Endothelial cell of umbilical vein (primary cell): ENCODE measurements at regions not wholly inside any gene's neighbourhood (a gene's known extent, or its start where the extent isn't known, plus 50 kb on each side); places are given as distances from the start of the nearest gene placed in this dataset.

Source experiments
- BruUV-seq: library from RNA; stranded (reverse); fragments of 400-500 nt; replicated peaks from 2 replicates; lab custom pipeline; 2021; lab: Mats Ljungman, UMichigan
- CTCF ChIA-PET: fragments of 300-600, 350-600 bp; sonication (Branson Sonifier 250); formaldehyde crosslinking; loops from one replicate; lab custom pipeline; 2021; ENCODE audit warnings: antibody characterized with exemption, inconsistent platforms; lab: Charles Lee
- POLR2A ChIA-PET: fragments of 300-600, 350-600 bp; sonication (Branson Sonifier 250); formaldehyde crosslinking; loops from one replicate; lab custom pipeline; 2021; ENCODE audit warnings: antibody characterized with exemption, inconsistent platforms; lab: Charles Lee
- DNase-seq: peaks from one replicate; pipeline ENCODE4 v3.0.0-alpha.2; 2011; ENCODE audit warnings: low read depth, low spot score
- FAIRE-seq: peaks from 2 replicates; lab custom pipeline; 2011; peaks lifted over from hg19 to GRCh38; lab: Jason Lieb, UNC
- H2AFZ ChIP-seq: 2 replicates; pipeline ENCODE4 v1.6.0; 2012; ENCODE audit warnings: low read depth, low read length, control low read depth, inconsistent platforms
- H3K27ac ChIP-seq: 2 replicates; pipeline ENCODE4 v1.5.1; 2011; ENCODE audit warnings: low read depth, mild to moderate bottlenecking, control low read depth, low read length, moderate library complexity; ENCODE audit not compliant: insufficient read depth
- H3K27me3 ChIP-seq, 2 experiments: 2 replicates each; pipeline versions ENCODE4 v1.6.0 to v1.6.1; 2011; ENCODE audit warnings: low read length in 2 of 2, mixed read lengths in 1 of 2; ENCODE audit not compliant: control insufficient read depth in 2 of 2, insufficient read depth in 2 of 2
- H3K36me3 ChIP-seq, 2 experiments: 2 replicates in 1 of 2; 3 replicates in 1 of 2; pipeline ENCODE4 v1.5.1; 2011; ENCODE audit warnings: low read length in 2 of 2, mild to moderate bottlenecking in 1 of 2, moderate library complexity in 1 of 2; ENCODE audit not compliant: control insufficient read depth in 2 of 2, insufficient read depth in 2 of 2; ENCODE audit errors: extremely low read depth in 1 of 2
- H3K4me1 ChIP-seq: 3 replicates; pipeline ENCODE4 v1.5.1; 2011; ENCODE audit warnings: mild to moderate bottlenecking, low read length; ENCODE audit not compliant: control insufficient read depth, insufficient read depth; ENCODE audit errors: extremely low read depth
- H3K4me2 ChIP-seq: 2 replicates; pipeline ENCODE4 v1.6.1; 2011; ENCODE audit warnings: low read length, control low read depth, mixed read lengths; ENCODE audit not compliant: insufficient read depth
- H3K4me3 ChIP-seq, 3 experiments: fragments of 200-600 bp in 1 of 3; sonication (generic), shearing (Covaris generic) in 1 of 3; replicated peaks in 1 of 3; 2 replicates each; pipeline ENCODE4 v1.5.1; 2011 to 2016; ENCODE audit warnings: control low read depth in 3 of 3, low read length in 3 of 3, mild to moderate bottlenecking in 2 of 3, inconsistent platforms in 1 of 3, low read depth in 1 of 3, moderate library complexity in 1 of 3; ENCODE audit not compliant: insufficient read depth in 1 of 3
- H3K79me2 ChIP-seq: 2 replicates; pipeline ENCODE4 v1.6.0; 2012; ENCODE audit warnings: low read length, inconsistent platforms; ENCODE audit not compliant: control insufficient read depth, insufficient read depth
- H3K9ac ChIP-seq: replicated peaks from 2 replicates; pipeline ENCODE3; 2011; ENCODE audit warnings: low read length, control low read depth; ENCODE audit not compliant: insufficient read depth; ENCODE audit errors: extremely low read depth
- H3K9me1 ChIP-seq: replicated peaks from 3 replicates; pipeline ENCODE4 v1.6.0; 2011; ENCODE audit warnings: mild to moderate bottlenecking, low read length; ENCODE audit not compliant: control insufficient read depth, insufficient read depth; ENCODE audit errors: extremely low read depth
- H3K9me3 ChIP-seq: replicated peaks from 2 replicates; pipeline ENCODE4 v1.5.1; 2012; ENCODE audit warnings: low read length, inconsistent platforms; ENCODE audit not compliant: control insufficient read depth, insufficient read depth
- H4K20me1 ChIP-seq: replicated peaks from 2 replicates; pipeline ENCODE3; 2011; ENCODE audit warnings: mild to moderate bottlenecking, low read length; ENCODE audit not compliant: control insufficient read depth, insufficient read depth; ENCODE audit errors: extremely low read depth
- CTCF ChIP-seq, 2 donors: IDR thresholded peaks; 1 replicate in 1 of 2; 2 replicates in 1 of 2; pipeline ENCODE4 v1.5.1; 2011; ENCODE audit warnings: low read length in 2 of 2, mild to moderate bottlenecking in 2 of 2, moderate library complexity in 2 of 2, control low read depth in 1 of 2, inconsistent platforms in 1 of 2, low read depth in 1 of 2; ENCODE audit not compliant: insufficient read depth in 1 of 2; ENCODE audit errors: extremely low read depth in 1 of 2
- EZH2 ChIP-seq: IDR thresholded peaks from 2 replicates; pipeline ENCODE4 v1.6.1; 2012; ENCODE audit warnings: borderline replicate concordance, low read depth, mild to moderate bottlenecking, moderate library complexity, low read length, inconsistent platforms; ENCODE audit not compliant: severe bottlenecking
- FOS ChIP-seq: IDR thresholded peaks from 2 replicates; pipeline ENCODE4 v1.6.1; 2011; ENCODE audit warnings: mild to moderate bottlenecking, low read length, moderate library complexity, borderline replicate concordance; ENCODE audit not compliant: insufficient read depth
- GATA2 ChIP-seq: IDR thresholded peaks from 2 replicates; pipeline ENCODE4 v1.7.0; 2011; ENCODE audit warnings: low read depth, mild to moderate bottlenecking, moderate library complexity, mixed read lengths, low read length; ENCODE audit not compliant: insufficient read length, insufficient read depth
- JUN ChIP-seq: IDR thresholded peaks from 2 replicates; pipeline ENCODE4 v1.6.1; 2011; ENCODE audit warnings: borderline replicate concordance, low read depth; ENCODE audit not compliant: insufficient read length, insufficient read depth
- MYC ChIP-seq: IDR thresholded peaks from one replicate; pipeline ENCODE4 v1.6.1; 2011; ENCODE audit warnings: mild to moderate bottlenecking, low read depth, low read length
- POLR2A ChIP-seq: IDR thresholded peaks from 2 replicates; pipeline ENCODE4 v1.6.1; 2012; ENCODE audit warnings: low read depth, mild to moderate bottlenecking, control low read depth, low read length
- POLR2AphosphoS5 ChIP-seq: IDR thresholded peaks from 2 replicates; pipeline ENCODE4 v1.6.1; 2012; ENCODE audit warnings: low read depth, mild to moderate bottlenecking, control low read depth, low read length, moderate library complexity; ENCODE audit not compliant: insufficient read depth
- dilution Hi-C: fragments of 300-500 bp; cut with MboI; formaldehyde crosslinking; loops from one replicate; pipeline ENCODE4 v1.15.0; 2019; ENCODE audit warnings: low sequenced_read_pairs; ENCODE audit not compliant: extremely low pct_ligation_motif_present
- intact Hi-C: fragments of 100-400 bp; cut with micrococcal nuclease; formaldehyde crosslinking; loops from one replicate; pipeline ENCODE4 v1.10.0; 2022
- TF ChIP-seq, protein P1 (sequence below): IDR thresholded peaks from 2 replicates; pipeline ENCODE4 v1.6.1; 2011; ENCODE audit not compliant: insufficient read depth, insufficient read length

DNA sequence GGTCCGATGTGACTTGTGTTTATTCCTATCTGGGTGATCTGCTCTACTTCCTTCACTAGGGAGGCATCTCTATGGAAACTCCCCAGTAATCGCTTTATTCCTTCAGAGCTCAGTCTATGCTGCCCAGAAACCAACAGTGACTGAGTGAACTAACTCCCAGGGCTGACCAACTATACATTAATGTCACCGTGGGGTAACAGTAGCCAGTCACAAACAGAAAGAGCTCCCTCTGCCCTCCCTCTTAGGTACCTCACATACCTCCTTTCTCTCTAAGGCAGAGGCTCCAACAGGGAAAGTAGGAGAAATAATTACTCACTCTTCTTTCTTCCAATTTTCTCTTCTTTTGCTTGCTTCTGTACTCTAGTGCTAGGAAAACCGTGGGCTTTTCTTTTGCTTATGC is 855.0 kb downstream of the REEP3 start:
- dilution Hi-C loops (no loop called here), intact Hi-C loops (no loop called here)
- FAIRE-seq (no peak), DNase-seq (no peak)
- POLR2A ChIA-PET: no interaction called here
- no peaks in the 10 kb centered on the region for H3K27me3 ChIP-seq
- CTCF ChIA-PET: no interaction called here
- TF ChIP-seq JUN: no peak
- no peak for TF ChIP-seq MYC
- TF ChIP-seq EZH2: no peak
- TF ChIP-seq CTCF (IDR thresholded peaks at IDR 0.05; ENCODE audit: extremely low read depth in 1 of 2, insufficient read depth in 1 of 2, low read depth in 1 of 2, low read length in 2 of 2): no peak
- H3K4me3 ChIP-seq: no peak overlapping the region
- no peak overlapping the region for H3K9ac ChIP-seq
- H2AFZ ChIP-seq: no peak overlapping the region
- no peaks in the 10 kb centered on the region for H3K36me3 ChIP-seq
- H3K9me3 ChIP-seq: no peaks in the 10 kb centered on the region
- H4K20me1 ChIP-seq: no peaks in the 10 kb centered on the region
- H3K4me2 ChIP-seq: no peak overlapping the region
- H3K4me1 ChIP-seq: no peaks in the 10 kb centered on the region
- no peak overlapping the region for H3K27ac ChIP-seq
- H3K9me1 ChIP-seq: no peaks in the 10 kb centered on the region
- H3K79me2 ChIP-seq: no peaks in the 10 kb centered on the region
- no TSS peak for BruUV-seq

- no peaks in the 10 kb centered on the region for H3K27me3 ChIP-seq
- dilution Hi-C loops: no loop called here
- H3K9ac ChIP-seq: no peak overlapping the region
- H3K36me3 ChIP-seq: no peaks in the 10 kb centered on the region
- TF ChIP-seq POLR2AphosphoS5 (no peak), JUN (no peak), EZH2 (no peak), GATA2 (no peak), MYC (no peak), POLR2A (no peak), FOS (no peak), CTCF (IDR thresholded peaks at IDR 0.05; ENCODE audit: extremely low read depth in 1 of 2, insufficient read depth in 1 of 2, low read depth in 1 of 2, low read length in 2 of 2) (no peak)
- TF ChIP-seq, protein P1, sequence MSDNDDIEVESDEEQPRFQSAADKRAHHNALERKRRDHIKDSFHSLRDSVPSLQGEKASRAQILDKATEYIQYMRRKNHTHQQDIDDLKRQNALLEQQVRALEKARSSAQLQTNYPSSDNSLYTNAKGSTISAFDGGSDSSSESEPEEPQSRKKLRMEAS: no peak
- no peaks in the 10 kb centered on the region for H4K20me1 ChIP-seq
- intact Hi-C loops: no loop called here
- H2AFZ ChIP-seq: no peak overlapping the region
- H3K27ac ChIP-seq: no peak overlapping the region
- POLR2A ChIA-PET: no interaction called here
- no peaks in the 10 kb centered on the region for H3K9me1 ChIP-seq
- FAIRE-seq (no peak), DNase-seq (no peak)
- no peak overlapping the region for H3K4me3 ChIP-seq
- no peak overlapping the region for H3K4me2 ChIP-seq
- no peaks in the 10 kb centered on the region for H3K4me1 ChIP-seq
- no peaks in the 10 kb centered on the region for H3K79me2 ChIP-seq
- BruUV-seq: no TSS peak
- CTCF ChIA-PET: no interaction called here
- H3K9me3 ChIP-seq: no peaks in the 10 kb centered on the region
Measured at GRCh38 chr10:64379898-64380297, 858.7 kb downstream of the REEP3 start.
